Panc1 (cell line): ENCODE measurements at regions not wholly inside any gene's neighbourhood (a gene's known extent, or its start where the extent isn't known, plus 50 kb on each side); places are given as distances from the start of the nearest gene placed in this dataset.

ENCODE experiments used
- ATAC-seq: fragments of 200-7000 bp; cut with Tn5 transposase; 2 replicates; pipeline ENCODE4 v1.9.1; 2020; ENCODE audit warnings: mild to moderate bottlenecking, moderate library complexity
- BruUV-seq: library from RNA; stranded (reverse); fragments of 400-500 nt; replicated peaks from 2 replicates; lab custom pipeline; 2021; lab: Mats Ljungman, UMichigan
- CTCF ChIA-PET: fragments of 300-600 bp; sonication (Branson Sonifier 250); formaldehyde crosslinking; loops from one replicate; lab custom pipeline; 2022; ENCODE audit warnings: antibody characterized with exemption; lab: Charles Lee
- POLR2A ChIA-PET: fragments of 300-600 bp; sonication (Branson Sonifier 250); formaldehyde crosslinking; loops from one replicate; lab custom pipeline; 2022; ENCODE audit warnings: antibody characterized with exemption; lab: Charles Lee
- DNase-seq: peaks from one replicate; pipeline ENCODE4 v3.0.0-alpha.2; 2010; ENCODE audit warnings: low read depth, low spot score
- H3K27ac ChIP-seq: 2 replicates; pipeline ENCODE4 v1.5.1; 2011; ENCODE audit warnings: mild to moderate bottlenecking, low read length, inconsistent platforms
- H3K27me3 ChIP-seq: fragments of 200-500 bp; sonication (Bioruptor generic); 2 replicates; pipeline ENCODE4 v1.6.0; 2014; ENCODE audit warnings: low read length, inconsistent platforms; ENCODE audit not compliant: control insufficient read depth, insufficient read depth
- H3K36me3 ChIP-seq: fragments of 200-500 bp; sonication (Bioruptor generic); 2 replicates; pipeline ENCODE4 v1.5.1; 2014; ENCODE audit warnings: inconsistent platforms, mild to moderate bottlenecking, low read length, moderate library complexity; ENCODE audit not compliant: control insufficient read depth, insufficient read depth
- H3K4me1 ChIP-seq: 2 replicates; pipeline ENCODE4 v1.5.1; 2011; ENCODE audit warnings: inconsistent platforms, mild to moderate bottlenecking, low read length, moderate library complexity; ENCODE audit not compliant: control insufficient read depth, insufficient read depth
- H3K4me3 ChIP-seq, 2 experiments: 2 replicates each; pipeline ENCODE4 v1.5.1; 2011 to 2012; ENCODE audit warnings: low read depth in 2 of 2, low read length in 2 of 2, mild to moderate bottlenecking in 2 of 2, inconsistent platforms in 1 of 2, moderate library complexity in 1 of 2
- H3K9me3 ChIP-seq: fragments of 200-500 bp; sonication (Bioruptor generic); 2 replicates; pipeline ENCODE4 v1.5.1; 2014; ENCODE audit warnings: low read depth, mild to moderate bottlenecking, inconsistent platforms, low read length, moderate library complexity; ENCODE audit not compliant: control insufficient read depth, insufficient read depth
- POLR2AphosphoS5 ChIP-seq: IDR thresholded peaks from 2 replicates; pipeline ENCODE4 v1.6.1; 2012; ENCODE audit warnings: mild to moderate bottlenecking, low read depth, low read length, moderate library complexity
- SIN3A ChIP-seq: IDR thresholded peaks from 2 replicates; pipeline ENCODE4 v1.6.1; 2012; ENCODE audit warnings: low read depth, mild to moderate bottlenecking, low read length, moderate library complexity, borderline replicate concordance; ENCODE audit not compliant: insufficient read depth
- TCF7L2 ChIP-seq: IDR thresholded peaks from 2 replicates; pipeline ENCODE4 v1.6.1; 2011; ENCODE audit warnings: mild to moderate bottlenecking, low read depth, low read length, inconsistent platforms
- in situ Hi-C: cut with HindIII; loops from 2 replicates; pipeline ENCODE4 v1.10.0; 2016; ENCODE audit warnings: low sequenced_read_pairs, low pct_unique_long_range_greater_than_20kb
- intact Hi-C: fragments of 100-400 bp; cut with micrococcal nuclease; formaldehyde crosslinking; loops from one replicate; pipeline ENCODE4 v1.10.0; 2022; ENCODE audit not compliant: unreplicated experiment
- TF ChIP-seq, protein P1 (sequence below): fragments of 450-650 bp; IDR thresholded peaks from 2 replicates; pipeline ENCODE4 v1.5.1; 2017; ENCODE audit warnings: mild to moderate bottlenecking
- TF ChIP-seq, protein P2 (sequence below), 2 experiments: IDR thresholded peaks; 2 replicates each; pipeline ENCODE4 v1.6.1; 2011 to 2012; ENCODE audit warnings: low read depth in 2 of 2, control low read depth in 1 of 2, low read length in 1 of 2, mild to moderate bottlenecking in 1 of 2, moderate library complexity in 1 of 2; ENCODE audit not compliant: insufficient read depth in 1 of 2

- Histone ChIP-seq H3K27ac (no peak overlapping the region), H3K27me3 (no peaks in the 10 kb centered on the region), H3K4me3 (no peak overlapping the region), H3K4me1 (no peaks in the 10 kb centered on the region), H3K36me3 (no peaks in the 10 kb centered on the region), H3K9me3 (no peaks in the 10 kb centered on the region)
- ATAC-seq (no peak), DNase-seq (no peak)
- BruUV-seq = no TSS peak
- in situ Hi-C loops = no loop called here
- POLR2A ChIA-PET = no interaction called here
- intact Hi-C loops = no loop called here
- TF ChIP-seq, protein P1, sequence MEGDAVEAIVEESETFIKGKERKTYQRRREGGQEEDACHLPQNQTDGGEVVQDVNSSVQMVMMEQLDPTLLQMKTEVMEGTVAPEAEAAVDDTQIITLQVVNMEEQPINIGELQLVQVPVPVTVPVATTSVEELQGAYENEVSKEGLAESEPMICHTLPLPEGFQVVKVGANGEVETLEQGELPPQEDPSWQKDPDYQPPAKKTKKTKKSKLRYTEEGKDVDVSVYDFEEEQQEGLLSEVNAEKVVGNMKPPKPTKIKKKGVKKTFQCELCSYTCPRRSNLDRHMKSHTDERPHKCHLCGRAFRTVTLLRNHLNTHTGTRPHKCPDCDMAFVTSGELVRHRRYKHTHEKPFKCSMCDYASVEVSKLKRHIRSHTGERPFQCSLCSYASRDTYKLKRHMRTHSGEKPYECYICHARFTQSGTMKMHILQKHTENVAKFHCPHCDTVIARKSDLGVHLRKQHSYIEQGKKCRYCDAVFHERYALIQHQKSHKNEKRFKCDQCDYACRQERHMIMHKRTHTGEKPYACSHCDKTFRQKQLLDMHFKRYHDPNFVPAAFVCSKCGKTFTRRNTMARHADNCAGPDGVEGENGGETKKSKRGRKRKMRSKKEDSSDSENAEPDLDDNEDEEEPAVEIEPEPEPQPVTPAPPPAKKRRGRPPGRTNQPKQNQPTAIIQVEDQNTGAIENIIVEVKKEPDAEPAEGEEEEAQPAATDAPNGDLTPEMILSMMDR = no peak
- no peak for TF ChIP-seq TCF7L2
- no peak for TF ChIP-seq SIN3A
- TF ChIP-seq, protein P2, sequence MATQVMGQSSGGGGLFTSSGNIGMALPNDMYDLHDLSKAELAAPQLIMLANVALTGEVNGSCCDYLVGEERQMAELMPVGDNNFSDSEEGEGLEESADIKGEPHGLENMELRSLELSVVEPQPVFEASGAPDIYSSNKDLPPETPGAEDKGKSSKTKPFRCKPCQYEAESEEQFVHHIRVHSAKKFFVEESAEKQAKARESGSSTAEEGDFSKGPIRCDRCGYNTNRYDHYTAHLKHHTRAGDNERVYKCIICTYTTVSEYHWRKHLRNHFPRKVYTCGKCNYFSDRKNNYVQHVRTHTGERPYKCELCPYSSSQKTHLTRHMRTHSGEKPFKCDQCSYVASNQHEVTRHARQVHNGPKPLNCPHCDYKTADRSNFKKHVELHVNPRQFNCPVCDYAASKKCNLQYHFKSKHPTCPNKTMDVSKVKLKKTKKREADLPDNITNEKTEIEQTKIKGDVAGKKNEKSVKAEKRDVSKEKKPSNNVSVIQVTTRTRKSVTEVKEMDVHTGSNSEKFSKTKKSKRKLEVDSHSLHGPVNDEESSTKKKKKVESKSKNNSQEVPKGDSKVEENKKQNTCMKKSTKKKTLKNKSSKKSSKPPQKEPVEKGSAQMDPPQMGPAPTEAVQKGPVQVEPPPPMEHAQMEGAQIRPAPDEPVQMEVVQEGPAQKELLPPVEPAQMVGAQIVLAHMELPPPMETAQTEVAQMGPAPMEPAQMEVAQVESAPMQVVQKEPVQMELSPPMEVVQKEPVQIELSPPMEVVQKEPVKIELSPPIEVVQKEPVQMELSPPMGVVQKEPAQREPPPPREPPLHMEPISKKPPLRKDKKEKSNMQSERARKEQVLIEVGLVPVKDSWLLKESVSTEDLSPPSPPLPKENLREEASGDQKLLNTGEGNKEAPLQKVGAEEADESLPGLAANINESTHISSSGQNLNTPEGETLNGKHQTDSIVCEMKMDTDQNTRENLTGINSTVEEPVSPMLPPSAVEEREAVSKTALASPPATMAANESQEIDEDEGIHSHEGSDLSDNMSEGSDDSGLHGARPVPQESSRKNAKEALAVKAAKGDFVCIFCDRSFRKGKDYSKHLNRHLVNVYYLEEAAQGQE (IDR thresholded peaks at IDR 0.05; ENCODE audit: insufficient read depth in 1 of 2, low read depth in 2 of 2, low read length in 1 of 2) = no peak
- no peak for TF ChIP-seq POLR2AphosphoS5
- CTCF ChIA-PET = no interaction called here
Observed at GRCh38 chr13:29684441-29684840, 89.0 kb upstream of the SLC7A1 start.

DNA sequence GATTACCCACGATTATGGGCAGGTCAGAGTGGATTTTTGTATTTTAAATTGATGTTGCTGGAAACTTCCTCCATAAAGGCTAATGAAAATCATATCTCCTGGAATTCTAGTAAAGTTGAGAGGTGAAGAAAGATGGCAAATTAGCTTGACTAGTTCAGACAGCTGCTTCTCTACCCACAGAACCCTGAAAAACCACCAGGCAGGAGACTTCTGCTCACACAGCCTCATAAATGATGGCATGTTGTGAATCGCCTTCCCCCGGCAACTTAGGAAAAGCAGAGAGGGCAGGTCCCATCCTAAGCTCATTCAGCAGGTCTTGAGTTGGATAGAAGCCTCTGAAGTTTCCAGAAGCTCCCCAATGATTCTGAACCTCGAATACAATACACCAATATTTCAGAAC is 87.6 kb upstream of the SLC7A1 start:
- H3K27me3 ChIP-seq = no peaks in the 10 kb centered on the region
- H3K36me3 ChIP-seq = no peaks in the 10 kb centered on the region
- POLR2A ChIA-PET = interaction anchor here (0.6 kb wide), 1 partner anchor 1399 kb away, joined by 5 read pairs; no protein-coding TSS in a partner anchor
- CTCF ChIA-PET = no interaction called here
- no peaks in the 10 kb centered on the region for H3K9me3 ChIP-seq
- TF ChIP-seq POLR2AphosphoS5 (no peak), SIN3A (no peak), TCF7L2 (no peak)
- TF ChIP-seq, protein P2 (IDR thresholded peaks at IDR 0.05; ENCODE audit: insufficient read depth in 1 of 2, low read depth in 2 of 2, low read length in 1 of 2) = no peak
- TF ChIP-seq, protein P1 = no peak
- intact Hi-C loops (no loop called here), in situ Hi-C loops (no loop called here)
- no peak overlapping the region for H3K27ac ChIP-seq
- no TSS peak for BruUV-seq
- ATAC-seq (no peak), DNase-seq (no peak)
- H3K4me1 ChIP-seq = no peaks in the 10 kb centered on the region
- H3K4me3 ChIP-seq = no peak overlapping the region
